GM18520 (cell line): ENCODE measurements at regions not wholly inside any gene's neighbourhood (a gene's known extent, or its start where the extent isn't known, plus 50 kb on each side); places are given as distances from the start of the nearest gene placed in this dataset.
A peak's percentile ranks its signal among the peaks of the same experiment; 100 is the strongest.
"Not testable (repeated sequence)": the region's sequence is repeated elsewhere in the genome, so short reads cannot be mapped to it uniquely, and the experiment has no call there.

ENCODE experiments used
- ATAC-seq: cut with Tn5 transposase; IDR thresholded peaks from one replicate; pipeline ENCODE4 v1.9.1; 2021; ENCODE audit not compliant: unreplicated experiment

DNA sequence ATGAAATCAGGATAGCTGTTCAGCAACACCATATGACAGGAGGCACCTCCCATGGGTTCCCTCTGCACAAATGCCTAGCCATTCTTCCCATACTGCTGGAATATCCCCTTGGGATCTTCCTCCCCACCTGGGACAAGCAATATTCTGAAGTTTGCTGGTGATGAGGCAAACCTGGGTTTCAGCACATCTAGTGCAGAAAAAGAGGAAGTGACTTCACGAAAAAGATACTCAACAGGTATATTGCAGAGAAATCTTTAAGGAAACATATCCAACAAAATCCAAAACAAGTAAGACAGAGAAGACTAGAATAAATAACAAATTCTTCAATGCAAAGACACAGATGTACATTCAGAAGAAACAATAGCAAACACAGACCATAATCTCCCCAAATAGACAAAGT is 1497.0 kb downstream of the PCDH9 start:
- ATAC-seq, result no peak

DNA sequence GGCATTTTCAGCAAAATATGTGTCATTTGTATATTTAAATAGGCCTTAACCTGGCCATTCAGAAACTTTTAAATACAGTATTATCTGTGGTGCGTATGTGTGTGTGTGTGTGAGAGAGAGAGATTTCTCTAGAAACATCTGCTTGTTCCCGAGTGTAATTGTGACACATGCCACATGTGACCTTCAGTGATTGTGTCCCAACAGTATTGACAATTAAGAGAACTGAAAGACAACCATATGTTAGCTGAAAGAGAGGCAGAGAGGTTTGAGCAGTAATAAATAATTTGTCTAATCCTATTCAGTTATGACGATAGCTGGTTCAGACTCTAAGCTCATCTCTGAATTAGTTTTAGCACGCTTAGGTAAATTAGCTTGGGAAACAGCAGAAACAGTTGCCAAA is 1503.1 kb downstream of the PCDH9 start:
- no peak for ATAC-seq

GRCh38 chr13:65725006-65725405 is 1505.1 kb downstream of the PCDH9 start:
- ATAC-seq, result no peak

GRCh38 chr13:65724226-65724625 is 1505.9 kb downstream of the PCDH9 start:
- ATAC-seq, result no peak

- ATAC-seq, result no peak
Observed at GRCh38 chr13:65722506-65722905, 1507.6 kb downstream of the PCDH9 start.

- ATAC-seq, result no peak
Observed at GRCh38 chr13:65719831-65720230, 1510.3 kb downstream of the PCDH9 start.

DNA sequence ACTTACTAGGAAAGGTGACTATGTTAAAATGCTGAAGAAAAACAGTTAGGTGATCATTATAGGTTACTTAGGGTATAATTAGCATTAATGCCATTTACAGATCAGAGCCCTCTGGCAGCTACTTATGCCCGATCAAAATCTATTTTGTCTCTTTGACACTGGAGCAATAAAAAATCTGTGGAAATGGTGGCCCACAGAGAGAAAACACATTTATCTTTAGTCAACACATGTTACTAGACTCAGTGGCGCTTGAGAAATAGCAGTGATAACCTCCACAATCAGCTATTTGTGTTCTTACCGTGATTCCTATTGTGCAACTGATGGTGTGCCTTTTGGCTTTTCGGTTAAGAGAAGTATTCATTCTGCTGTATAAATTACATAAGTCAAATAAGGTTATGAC is 1519.6 kb downstream of the PCDH9 start:
- ATAC-seq, result no peak

- no peak for ATAC-seq
Observed at GRCh38 chr13:65697843-65698242, 1532.3 kb downstream of the PCDH9 start.

GRCh38 chr13:65679240-65679639 is 1550.9 kb downstream of the PCDH9 start:
- no peak for ATAC-seq

DNA sequence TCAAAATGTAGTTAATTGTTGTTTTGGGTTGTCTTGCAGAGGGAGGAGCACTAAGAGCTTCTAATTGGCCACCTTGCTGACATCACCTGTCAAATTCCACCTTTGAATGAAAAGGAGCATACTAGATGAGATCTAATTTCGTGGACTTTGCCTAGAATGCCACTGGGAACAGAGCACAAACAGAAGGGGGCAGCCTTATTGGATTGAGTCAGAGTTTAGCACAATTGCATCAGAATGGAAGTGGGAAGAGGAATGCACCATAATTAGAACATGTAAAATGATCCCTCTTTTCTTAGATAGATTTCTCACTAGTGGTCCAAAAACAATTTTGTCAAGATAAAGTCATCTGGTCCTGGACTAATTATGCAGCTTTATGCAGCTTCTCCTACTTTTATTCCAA is 1552.2 kb downstream of the PCDH9 start:
- ATAC-seq, result no peak

GRCh38 chr13:65675383-65675782 is 1554.8 kb downstream of the PCDH9 start:
- not testable (repeated sequence) for ATAC-seq

- no peak for ATAC-seq
Observed at GRCh38 chr13:65670014-65670625, 1560.0 kb downstream of the PCDH9 start.

DNA sequence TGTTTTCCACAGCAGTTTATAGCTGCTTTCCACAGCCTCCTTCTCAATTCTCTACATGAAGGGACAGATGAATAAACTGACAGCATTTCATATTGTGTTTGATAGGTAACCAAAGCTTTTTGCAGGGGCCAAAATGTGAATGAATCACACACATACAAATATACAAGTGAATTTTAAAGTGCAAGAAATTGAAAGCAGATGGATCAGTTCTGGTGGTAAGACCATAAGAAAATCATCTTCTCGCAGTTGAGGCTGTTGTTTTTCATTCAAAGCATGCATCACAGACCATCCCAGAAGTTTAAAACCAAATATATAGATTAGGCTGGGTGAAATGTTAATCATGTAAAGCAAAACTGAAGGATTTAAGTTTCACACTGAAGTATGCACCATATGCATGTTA is 1569.4 kb downstream of the PCDH9 start:
- no peak for ATAC-seq

GRCh38 chr13:65656740-65657329 is 1573.3 kb downstream of the PCDH9 start:
- ATAC-seq, result no peak

GRCh38 chr13:65653613-65654012 is 1576.5 kb downstream of the PCDH9 start:
- ATAC-seq, result no peak

DNA sequence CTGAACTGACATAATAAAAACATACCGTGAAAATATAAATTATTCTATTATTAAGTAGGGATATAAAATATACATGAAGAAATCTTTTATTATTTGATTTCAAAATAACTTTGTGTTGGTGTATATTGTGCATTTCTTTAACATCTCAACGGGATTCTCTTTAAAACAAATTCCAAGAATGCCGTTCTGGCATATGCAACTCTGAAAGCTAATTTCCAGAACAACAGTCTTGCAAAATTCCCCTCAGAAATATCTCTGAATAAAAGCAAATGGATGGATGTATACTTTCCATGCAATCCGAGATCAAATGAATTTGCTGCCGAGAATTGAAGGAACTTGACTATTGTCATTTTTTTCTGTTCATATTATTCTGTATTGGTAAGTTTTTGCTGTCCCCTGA is 1579.8 kb downstream of the PCDH9 start:
- no peak for ATAC-seq

- ATAC-seq, result no peak
Observed at GRCh38 chr13:65642996-65643395, 1587.1 kb downstream of the PCDH9 start.

GRCh38 chr13:65642301-65642700 is 1587.8 kb downstream of the PCDH9 start:
- no peak for ATAC-seq

GRCh38 chr13:65638572-65639168 is 1591.5 kb downstream of the PCDH9 start:
- ATAC-seq, result peak; percentile 66

- ATAC-seq, result no peak
Observed at GRCh38 chr13:65633806-65634205, 1596.3 kb downstream of the PCDH9 start.

GRCh38 chr13:65631078-65631477 is 1599.1 kb downstream of the PCDH9 start:
- no peak for ATAC-seq

DNA sequence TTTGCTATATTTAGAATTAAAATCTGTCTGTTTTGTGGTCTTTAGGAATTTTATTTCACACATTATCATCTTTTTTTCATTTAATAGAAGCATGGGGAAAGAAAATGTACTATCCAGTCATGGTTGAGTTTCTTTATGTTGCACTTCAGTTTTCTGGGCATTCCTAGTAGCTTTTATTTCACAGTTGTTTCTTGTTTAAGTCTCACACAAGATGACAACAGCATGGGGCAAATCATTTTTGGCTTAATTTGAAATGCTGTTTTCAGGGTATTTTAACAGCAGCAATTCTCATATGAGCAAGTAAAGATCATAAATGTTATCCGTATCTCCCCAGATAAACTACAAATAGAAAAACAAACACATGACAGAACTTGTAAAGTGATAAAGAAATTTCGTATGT is 1600.2 kb downstream of the PCDH9 start:
- ATAC-seq, result no peak

- no peak for ATAC-seq
Observed at GRCh38 chr13:65623148-65623547, 1607.0 kb downstream of the PCDH9 start.
